ENCODE measurements at regions not wholly inside any gene's neighbourhood (a gene's known extent, or its start where the extent isn't known, plus 50 kb on each side); places are given as distances from the start of the nearest gene placed in this dataset.

- TF ChIP-seq CTCF (IDR thresholded peaks at IDR 0.05) (no peak), POLR2A (IDR thresholded peaks at IDR 0.05) (no peak)
Measured at GRCh38 chr4:163790231-163790630, 295.7 kb downstream of the TMA16 start.

Data from body of pancreas (tissue), 4 donors.